HG03460 (cell line): ENCODE measurements at regions not wholly inside any gene's neighbourhood (a gene's known extent, or its start where the extent isn't known, plus 50 kb on each side); places are given as distances from the start of the nearest gene placed in this dataset.
"Not testable (repeated sequence)": the region's sequence is repeated elsewhere in the genome, so short reads cannot be mapped to it uniquely, and the experiment has no call there.

Experiments
- ATAC-seq: cut with Tn5 transposase; IDR thresholded peaks from one replicate; pipeline ENCODE4 v1.9.1; 2021; ENCODE audit not compliant: unreplicated experiment

DNA sequence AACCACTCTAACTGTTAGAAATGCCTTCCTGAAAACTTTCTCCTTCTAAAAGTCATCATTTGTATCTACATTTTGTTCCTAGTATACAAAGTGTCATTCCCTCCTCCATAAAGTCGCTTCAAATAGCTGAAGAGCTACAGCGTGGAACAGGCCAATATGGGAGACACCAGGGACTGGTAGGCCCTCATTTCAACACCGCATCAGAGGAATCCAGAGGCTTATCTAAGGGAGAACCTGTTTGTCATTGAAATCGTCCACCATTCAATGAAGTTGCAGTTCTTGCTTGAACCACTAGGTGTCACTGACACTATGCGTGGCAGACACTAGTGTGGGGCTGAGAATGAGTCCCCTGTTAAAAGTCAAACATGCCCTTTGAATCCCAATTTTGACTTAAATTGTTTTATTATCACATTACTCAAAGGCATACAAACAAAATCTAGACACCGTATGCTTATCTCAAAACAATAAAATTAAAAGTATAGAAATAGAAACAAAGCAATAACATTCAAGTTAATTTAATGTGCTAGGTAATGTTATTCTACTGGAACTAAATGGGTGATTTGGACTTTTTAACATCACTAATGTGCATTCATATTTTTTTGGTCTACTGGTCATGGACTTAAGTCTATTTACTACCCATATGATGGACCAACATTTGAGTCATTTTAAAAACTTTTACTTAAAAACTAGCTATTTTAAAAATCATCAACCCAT lies 182.3 kb downstream of the FCRL5 start:
- no peak for ATAC-seq

DNA sequence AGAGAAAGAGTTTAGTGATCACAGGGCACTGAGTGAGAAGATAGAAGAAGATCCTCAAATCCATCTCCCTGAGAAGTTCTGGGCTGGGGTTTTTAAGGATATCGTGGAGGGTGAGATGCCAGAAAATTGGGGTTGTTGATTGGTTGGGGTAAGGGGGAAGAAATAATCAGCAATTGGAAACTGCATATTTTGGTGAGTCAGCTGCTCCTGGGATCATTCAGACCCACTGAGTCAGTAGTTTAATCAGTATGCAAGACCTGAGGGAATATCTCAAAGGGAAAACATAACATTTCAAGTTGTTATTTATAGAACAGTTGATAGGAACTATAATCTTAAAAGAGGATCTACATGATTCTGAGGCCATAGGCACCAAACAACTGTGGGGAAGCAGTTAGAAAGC lies 183.4 kb downstream of the FCRL5 start:
- ATAC-seq, result not testable (repeated sequence)

DNA sequence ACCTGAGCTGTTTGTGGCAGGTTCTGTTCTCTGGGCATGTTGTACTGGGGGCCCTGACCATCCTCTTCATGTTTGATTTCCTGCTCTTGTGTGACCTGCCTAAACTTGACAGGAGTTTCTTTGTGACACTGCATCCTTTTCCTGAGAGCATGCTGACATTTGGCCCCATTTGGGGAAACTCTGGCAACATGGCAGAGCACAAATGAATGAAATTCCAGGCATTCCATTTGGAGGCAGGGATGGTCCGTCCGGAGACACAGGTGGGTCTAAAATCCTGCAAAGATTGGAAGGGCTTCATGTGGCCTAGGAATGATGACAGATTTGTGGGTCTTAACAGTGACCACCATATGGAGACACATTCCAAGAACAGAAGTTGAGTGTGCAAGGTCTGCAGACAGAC lies 184.0 kb downstream of the FCRL5 start:
- no peak for ATAC-seq

DNA sequence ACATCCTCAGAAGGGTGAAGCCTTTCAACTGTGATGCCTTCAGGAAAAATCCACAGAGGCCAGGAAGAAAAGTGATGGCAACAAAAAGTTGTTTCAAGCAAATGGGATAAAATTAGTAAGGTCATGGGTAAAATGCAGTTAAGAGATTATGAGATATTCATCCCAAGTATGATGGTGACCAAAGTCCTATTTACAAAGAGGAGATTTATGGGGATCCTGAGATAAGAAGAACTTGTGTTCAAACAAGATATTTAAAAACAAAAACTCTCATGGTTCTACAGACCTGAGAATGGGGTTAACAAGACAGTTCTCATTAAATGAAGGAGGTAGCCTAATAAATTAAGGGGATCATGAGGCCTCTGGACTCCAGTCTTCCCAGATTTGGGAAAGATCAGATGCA lies 184.4 kb downstream of the FCRL5 start:
- no peak for ATAC-seq

DNA sequence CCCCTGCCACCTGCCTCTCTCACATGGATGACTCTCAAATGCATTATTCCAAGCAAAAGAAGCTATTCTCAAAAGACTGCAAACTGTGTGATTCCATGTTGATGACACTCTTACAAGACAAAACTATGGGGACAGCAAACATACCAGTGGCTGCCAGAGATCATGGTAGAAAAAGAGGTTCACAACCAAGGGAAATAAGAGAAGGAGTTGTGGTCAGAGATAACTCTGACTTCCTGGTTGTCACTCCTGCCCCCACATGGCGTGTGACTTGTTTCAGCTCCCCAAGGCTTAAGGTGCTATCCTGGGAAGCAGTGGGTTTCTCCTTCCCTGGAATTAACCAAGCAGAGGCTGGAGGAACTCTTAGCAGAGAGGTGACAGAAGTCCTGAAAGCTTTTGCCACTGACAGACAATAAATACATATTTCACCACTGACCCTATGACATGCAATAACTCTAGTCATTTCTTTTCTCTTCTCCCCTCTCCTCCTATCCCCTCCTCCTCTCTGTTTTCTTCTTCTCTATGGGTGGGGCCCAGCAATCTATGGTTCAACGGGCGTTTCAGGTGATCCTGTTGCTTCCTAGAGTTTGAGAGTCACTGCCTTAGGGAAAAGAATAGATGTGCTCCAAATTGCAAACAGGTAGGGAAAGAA lies 185.1 kb downstream of the FCRL5 start:
- ATAC-seq, result no peak

DNA sequence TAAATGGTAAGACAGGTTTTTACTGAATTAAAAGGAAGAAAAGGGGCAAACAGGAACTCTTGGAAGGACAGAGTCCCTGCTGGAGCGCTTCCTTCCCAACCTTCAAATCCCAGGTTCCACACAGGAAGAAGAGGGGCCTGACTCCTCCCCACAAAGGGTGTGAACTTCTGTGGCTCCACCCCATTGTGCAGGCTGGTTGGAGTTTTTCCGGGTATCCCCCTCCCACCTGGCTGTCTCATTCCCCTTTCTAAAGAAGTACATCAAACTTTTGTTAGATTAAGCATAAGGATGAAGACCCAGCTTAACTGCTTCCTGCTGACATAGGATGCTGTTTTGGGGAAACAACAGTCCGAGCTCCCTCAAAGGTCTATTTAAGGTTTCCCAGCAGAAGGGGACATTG lies 187.7 kb downstream of the FCRL5 start:
- no peak for ATAC-seq

DNA sequence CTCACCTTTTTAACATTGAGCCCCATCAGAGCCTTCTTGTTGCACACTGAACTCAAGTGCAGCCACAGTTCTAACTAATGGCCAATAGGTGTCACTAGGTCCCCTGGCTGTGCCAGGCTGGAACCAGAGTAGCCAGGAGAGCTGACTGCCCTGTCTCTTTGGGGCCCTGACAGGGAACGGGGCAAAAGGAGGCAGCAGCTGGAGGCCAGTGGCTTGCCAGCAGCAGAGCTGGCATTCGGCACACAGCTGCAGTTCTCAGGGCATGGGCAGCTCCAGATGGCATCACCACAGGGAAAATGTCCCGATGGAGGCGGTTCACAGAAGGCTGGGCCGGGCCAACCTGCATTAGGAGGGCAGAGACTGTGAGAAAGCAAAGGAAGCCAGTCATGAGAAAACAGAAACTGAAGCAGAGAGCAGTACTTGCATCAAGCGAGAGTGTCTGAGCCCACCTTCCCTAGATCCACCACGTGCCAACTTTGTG lies 188.6 kb downstream of the FCRL5 start:
- no peak for ATAC-seq

DNA sequence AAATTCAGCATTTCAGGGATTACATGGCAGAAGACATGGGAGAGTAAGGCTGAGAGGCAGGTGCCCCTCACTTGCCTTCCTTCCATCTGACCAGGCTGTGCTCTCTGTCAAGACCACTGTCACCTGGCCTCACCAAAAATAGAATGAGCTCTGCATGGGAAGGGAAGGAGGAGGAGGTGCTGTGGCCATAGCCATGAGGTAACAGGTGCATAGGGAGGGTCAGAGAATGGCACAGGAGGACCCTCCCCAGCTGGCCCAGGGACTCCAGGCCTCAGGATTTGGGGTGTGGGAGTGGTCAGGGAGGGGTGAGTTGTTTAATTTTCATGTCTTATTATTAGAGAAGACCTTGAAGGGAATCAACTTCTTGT lies 192.3 kb downstream of the FCRL5 start:
- no peak for ATAC-seq

DNA sequence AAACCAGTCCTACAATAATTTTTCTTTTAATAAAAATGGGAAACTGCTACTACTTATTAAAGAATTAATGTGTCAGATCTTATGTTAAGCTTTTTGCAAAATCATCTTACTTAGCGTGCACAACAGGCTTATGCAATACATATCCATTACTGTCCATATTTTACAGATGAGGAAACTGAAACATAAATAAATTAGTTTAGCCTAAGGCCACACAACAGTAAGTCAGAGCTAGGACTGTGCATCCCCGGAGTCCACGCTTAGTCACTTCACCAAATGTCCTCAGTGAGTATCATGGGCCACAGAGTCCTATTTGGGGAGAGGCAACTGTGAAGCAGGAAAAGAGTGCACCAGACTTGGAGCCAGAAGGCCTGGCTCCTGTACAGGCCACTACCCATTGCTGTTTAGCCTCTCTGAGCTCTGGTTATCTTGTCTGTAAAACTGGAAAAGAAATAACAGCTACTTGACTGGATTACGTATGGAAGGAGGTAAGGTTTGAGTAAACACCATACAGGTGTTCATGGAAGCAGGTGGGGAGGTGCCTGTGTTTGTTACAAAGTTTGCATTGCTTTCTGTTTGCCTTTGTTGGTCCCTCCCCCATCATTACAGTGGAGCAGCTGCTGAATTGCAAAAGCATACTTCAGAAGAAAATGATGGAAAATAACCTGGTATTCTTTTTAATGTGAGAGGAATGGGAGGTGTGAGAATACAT lies 192.8 kb downstream of the FCRL5 start:
- ATAC-seq, result no peak

DNA sequence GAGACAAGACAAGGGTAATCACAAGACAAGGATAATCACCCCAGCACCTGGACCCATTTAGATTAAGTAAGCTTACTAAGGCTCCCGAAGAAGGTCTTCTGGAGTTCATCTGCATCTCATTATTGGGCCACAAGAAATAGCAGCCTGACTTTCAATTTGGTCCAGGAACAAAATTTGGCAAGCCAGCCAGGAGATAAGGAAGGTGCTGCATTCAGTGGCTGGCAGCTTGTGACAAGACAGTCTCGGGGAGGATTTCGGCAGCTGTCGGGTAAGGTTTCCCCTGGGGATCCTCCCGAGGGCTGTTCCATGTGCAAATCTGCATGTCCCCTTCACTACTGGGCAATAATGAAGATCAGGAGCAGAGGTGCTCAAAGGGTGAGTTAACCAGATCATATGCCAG lies 195.2 kb downstream of the FCRL5 start:
- ATAC-seq, result no peak

DNA sequence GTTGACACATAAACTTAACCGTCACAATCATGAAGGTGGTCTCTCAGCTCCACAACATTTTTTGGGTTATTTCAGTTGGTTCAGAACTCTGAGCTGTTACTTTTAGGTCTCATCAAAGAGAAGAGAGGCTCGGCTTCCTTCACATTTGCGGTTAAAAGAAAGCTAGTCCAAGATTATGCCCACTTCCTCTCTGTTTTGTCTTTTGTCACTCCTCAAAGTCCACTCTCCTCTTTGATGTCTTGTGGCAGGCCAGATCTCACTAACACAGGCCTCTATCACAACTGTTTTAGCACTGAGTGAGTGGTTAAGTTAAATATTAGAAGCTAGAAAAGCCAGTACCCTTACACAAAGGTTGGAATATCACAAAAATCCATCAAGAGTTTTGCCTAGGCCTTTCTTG lies 195.7 kb downstream of the FCRL5 start:
- ATAC-seq, result no peak

DNA sequence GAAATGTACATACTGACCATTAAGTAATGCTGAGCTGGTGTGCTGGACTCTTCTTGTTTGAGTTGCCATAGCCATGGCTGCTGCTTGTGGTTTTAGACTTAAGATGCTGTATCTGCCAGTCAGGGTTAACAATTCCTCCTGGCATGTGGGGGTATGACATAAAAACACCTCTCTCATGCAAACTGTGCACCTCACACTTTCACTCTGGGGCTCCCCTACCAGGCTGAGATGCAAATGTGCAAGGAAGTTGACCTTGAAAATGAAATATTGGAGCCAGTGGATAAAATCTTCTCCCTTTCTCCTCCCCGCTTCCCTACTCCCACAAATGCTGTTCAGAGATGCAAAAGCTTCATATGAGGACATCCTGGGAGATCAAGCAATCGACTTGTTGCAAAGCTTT lies 198.8 kb downstream of the FCRL5 start:
- no peak for ATAC-seq

DNA sequence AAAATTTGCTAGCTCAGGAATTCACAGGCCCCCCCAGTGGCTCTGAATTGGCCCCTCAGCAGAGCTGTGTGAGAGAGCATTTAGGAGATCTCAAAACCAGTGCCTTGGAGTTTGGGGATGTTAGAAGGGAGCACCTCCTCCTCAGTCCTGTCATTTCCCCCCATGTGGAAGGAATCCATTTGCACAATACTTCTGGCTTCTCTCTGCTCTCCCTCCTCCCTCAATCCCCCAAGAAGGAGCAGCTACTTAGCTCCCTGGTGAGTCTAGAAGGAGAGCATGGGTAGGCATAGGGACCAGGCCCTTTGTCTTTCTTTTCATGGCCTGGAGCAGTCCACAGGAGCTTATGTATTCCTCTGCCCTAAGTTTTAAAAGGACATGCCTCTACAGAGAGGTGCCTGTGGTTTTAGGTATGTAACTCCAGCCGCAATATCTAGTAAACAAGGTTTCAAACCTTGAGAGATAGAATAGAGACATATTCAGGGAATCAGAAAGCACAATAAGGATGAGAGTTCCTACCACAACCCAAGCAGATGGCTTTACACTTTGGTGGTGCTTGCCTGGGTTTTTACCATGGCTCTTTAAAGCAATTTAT lies 199.4 kb downstream of the FCRL5 start:
- ATAC-seq, result no peak

DNA sequence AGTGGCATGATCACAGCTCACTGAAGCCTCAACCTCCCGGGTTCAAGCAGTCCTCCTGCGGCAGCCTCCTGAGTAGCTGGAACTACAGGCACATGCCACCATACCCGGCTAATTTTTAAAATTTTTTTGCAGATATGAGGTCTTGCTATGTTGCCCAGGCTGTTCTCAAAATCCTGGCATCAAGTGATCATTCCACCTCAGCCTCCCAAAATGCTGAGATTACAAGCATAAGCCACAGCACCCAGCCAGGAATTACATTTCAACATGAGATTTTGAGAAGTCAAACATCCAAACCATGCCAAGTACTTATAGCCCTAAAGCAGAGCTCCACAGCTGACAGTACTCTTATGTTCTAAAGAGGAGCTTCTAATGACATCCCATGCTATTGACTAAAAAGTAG lies 200.1 kb downstream of the FCRL5 start:
- no peak for ATAC-seq

DNA sequence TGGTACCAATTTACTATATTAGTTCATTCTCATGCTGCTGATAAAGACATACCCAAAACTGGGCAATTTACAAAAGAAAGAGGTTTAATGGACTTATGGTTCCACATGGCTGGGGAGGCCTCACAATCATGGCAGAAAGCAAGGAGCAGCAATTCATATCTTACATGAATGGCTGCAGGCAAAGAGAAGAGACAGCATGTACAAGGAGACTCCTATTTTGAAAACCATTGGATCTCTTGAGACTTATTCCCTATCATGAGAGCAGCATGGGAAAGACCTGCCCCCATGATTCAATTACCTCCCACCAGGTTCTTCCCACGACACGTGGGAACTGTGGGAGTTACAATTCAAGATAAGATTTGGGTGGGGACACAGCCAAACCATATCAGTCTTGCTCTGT lies 200.5 kb downstream of the FCRL5 start:
- ATAC-seq, result not testable (repeated sequence)

DNA sequence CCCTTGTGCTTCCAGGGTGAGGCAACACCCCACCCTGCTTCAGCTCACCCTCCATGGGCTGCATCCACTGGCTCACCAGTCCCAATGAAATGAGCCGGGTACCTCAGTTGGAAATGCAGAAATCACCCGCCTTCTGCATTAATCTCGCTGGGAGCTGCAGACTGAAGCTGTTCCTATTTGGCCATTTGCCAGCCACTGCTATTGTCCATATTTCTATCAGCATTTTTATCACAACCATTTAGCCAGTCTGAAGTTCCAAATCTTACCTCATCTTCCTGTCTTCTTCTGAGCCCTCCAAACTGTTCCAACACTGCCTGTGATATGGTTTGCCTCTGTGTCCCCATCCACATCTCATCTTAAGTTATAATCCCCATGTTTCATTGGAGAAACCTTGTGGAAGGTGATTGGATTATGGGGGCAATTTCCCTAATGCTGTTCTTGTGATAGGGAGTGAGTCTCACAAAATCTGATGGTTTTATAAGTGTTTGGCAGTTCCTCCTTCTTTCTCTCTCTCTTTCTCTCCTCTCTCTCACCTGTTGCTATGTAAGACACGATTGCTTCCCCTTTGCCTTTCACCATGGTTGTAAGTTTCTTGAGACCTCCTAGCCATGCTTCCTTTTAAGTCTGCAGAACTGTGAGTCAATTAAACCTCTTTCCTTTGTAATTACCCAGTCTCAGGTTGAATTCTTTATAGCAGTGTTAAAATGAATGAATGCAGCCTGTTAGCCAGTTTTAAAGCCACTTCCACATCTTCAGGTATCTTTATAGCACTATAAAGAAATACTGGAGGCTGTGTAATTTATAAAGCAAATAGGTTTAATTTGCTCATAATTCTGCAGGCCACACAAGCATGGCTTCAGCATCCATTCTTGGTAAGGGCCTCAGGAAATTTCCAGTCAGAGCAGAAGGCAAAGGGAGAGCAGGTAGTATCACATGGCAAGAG lies 203.5 kb downstream of the FCRL5 start:
- ATAC-seq, result no peak

DNA sequence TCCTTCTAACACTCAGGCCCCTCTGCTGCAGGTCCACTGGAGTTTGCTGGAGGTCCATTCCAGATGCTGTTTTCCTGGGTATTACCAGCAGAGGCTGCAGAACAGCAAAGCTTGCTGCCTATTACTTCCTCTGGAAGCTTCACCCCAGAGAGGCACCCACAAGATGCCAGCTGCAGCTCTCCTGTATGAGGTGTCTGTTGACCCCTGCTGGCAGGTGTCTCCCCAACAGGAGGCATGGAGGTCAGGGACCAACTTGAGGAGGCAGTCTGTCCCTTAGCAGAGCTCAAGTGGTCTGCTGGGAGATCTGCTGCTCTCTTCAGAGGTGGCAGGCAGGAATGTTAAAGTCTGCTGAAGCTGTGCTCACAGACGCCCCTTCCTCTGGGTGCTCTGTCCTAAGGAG lies 204.8 kb downstream of the FCRL5 start:
- ATAC-seq, result no peak

DNA sequence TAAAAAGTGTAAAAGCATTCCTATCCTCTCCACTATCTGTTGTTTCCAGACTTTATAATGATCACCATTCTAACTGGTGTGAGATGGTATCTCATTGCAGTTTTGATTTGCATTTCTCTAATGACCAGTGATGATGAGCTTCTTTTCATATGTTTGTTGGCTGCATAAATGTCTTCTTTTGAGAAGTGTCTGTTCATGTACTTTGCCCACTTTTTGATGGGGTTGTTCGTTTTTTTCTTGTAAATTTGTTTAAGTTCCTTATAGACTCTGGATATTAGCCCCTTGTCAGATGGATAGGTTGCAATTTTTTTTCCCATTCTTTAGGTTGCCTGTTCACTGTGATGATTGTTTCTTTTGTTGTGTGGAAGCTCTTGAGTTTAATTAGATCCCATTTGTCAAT lies 199.6 kb upstream of the ETV3 start:
- ATAC-seq, result not testable (repeated sequence)

DNA sequence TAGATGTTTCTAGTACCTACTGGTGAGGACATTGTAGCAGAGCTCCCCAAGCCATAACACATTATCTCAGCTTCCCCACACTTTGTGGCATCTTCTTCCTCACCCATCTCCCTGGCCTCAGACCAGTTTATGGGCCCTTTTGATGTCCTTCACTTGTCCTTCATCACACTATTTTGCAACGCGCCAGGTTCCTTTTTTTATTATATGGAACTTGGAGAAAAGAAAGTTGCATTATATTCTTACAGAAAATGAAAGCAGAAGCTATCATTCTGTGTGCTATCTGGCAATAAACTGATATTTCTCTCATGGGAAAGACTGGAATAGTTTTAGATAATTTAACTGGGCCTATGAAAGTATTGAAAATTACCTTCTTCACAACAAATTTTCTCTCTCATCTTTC lies 196.9 kb upstream of the ETV3 start:
- no peak for ATAC-seq

DNA sequence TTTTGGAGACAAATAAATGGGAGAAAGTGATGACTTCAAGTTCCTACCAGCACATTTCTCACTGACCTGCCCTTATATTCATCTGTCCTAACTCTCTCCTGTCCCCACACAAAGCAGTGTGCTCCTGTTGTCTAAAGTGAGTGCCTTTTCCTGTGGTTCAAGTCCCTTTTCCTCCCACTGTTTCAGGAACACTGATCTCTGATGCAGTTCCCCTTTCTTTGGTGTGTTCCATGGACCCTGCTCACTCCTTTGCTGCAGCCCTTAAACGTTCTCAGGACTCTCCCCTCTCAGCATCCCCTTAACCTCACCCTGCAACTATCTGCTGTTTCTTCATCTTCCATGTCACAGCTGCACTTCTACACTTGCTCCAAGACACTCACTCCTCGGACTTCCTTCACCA lies 195.8 kb upstream of the ETV3 start:
- no peak for ATAC-seq

DNA sequence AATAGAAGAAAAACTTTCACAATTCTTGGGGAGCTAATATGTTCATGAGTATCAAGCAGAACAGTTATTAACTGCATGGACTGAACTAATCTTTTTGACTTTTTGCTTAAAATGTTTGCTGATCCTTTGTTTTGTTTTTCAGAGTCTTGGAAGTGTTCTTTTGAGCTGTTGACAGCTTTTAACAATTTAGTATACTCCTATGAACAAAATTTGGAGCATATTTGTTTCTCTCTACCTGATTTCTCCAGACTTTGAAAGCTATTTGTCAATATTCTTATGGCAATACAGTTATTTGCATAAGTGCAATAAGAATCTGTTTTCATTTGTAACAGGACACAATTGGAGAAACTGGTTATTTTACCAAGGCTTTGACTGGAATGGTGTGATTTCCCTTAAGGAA lies 192.0 kb upstream of the ETV3 start:
- not testable (repeated sequence) for ATAC-seq
